GM19452 (cell line): ENCODE measurements at regions not wholly inside any gene's neighbourhood (a gene's known extent, or its start where the extent isn't known, plus 50 kb on each side); places are given as distances from the start of the nearest gene placed in this dataset.

Source experiments
- ATAC-seq: cut with Tn5 transposase; IDR thresholded peaks from one replicate; pipeline ENCODE4 v1.9.1; 2021; ENCODE audit not compliant: unreplicated experiment

DNA sequence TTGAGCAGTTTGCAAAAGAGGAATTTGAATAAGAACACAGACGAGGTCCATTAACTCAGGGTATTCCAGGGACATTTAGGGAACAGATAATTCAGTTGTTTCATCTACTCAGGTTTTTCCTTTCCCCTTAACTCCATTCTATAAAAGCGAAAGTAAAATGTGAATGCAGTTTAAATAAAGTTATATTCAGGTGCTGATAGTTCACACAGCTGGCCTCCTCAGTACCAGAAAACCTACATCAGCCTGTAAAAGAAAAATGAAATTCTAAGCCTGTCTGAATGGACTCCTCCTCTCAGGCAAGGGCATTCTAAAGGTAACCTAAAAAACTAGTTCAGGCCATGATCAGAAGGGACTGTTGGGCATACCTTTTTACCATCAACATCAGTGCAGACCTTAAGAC is 873.8 kb downstream of the SUCLG1 start:
- no peak for ATAC-seq

DNA sequence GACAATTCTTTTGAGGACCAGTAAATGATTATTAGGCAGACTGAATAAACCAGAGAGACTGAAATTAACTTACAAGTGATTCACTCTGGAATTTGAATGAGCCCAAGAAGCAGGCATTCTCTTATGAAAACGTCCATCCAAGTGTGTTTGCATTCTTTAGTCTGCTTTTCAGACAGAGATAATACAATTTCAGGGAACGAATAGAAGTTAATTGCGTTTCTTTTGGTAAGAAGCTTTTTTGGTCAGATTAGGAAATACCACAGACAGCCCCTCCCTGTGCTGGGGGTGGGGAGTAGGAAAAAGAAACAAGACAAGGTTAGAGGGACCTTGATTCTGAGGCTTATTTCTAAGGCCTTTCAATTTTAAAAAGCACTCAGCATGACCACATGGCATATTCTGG is 874.4 kb downstream of the SUCLG1 start:
- ATAC-seq = no peak

DNA sequence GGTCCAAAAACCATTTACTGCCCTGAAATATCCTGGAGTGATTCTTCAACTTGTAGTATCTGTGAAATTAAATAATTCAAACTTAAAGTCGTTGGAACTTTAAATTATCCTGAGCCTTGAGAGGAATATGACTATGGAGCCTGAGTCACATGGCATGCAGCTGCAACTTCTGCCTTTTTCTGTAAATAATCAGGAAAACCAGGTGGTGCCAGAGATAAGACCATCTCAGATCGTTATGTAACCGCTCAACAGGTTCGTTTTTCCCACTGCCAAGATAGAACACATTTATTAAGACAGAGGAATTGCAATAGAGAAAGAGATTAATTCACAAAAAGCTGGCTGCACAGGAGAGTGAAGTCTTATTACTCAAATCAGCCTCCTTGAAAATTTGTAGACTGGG is 876.5 kb downstream of the SUCLG1 start:
- ATAC-seq = no peak

DNA sequence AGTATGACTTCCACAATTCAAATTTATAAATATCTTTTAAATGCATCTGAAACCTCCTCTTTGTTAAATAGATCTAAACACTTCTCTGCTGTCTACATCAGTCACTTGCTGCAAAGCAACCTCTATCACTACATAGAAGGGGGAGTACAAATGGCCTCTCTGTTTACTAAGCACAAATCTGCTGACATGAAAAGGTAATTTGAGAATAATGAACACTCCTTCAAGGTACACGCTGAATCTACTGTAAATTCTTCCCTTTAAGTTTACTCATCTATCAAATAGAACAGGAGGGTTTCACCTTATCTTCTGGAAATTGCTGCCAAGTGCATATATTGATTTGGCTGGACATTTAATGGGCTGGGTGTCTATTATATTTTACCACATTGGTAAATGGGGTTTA is 879.6 kb downstream of the SUCLG1 start:
- ATAC-seq = no peak

DNA sequence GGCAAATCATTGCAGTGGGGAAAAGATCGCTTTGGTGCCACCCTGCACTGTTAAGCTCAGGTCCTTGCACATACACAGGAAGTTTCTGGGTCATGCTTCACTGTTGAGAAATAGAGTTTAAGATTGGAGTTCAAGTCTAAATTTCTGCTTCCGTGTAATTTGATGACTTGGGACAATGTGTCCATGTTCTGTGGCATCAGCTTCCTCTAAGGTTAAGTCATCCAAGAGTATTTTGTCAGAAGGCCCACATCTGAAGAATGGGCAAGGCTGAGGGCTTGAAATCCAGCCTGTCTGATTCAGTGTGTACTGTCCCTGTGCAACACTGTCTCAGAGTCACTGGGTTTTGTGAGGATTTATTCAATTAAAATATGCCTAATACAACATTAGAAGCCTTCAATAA is 880.7 kb downstream of the SUCLG1 start:
- no peak for ATAC-seq

DNA sequence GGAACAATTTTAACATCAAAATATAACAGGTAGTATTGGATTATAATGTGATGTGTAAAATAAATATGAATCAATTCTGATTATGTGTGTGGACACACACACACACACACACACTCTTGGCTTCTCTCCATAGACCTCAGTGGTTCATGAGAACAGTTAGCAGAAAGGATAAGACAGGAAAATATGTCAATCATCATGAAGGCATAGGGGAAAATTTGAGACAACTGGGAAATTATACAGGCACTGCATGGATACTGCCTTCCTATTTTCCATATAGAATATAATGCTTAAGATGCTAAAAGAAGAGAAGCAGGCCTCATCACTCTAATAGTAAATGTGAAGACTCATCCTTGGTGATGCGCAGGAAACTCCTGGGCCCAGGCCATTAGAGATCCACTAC is 884.5 kb downstream of the SUCLG1 start:
- no peak for ATAC-seq

DNA sequence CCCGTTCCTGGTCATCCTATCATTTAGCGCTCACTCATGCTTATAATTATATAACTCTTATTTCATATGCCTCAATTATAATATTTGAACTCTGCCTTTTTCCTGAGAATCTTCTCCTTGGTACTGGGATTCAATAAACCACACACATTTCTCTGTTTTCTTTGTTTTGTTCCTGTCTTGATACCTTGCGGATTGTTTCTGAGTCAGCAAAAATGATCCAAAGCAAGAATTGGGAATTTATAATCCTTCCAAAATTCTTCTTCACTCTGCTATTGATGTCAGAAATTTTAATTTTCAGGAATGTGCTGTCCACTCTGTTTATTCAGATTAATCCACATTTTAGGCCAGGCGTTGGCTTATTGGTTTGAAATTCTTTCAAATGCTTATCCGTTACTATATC is 886.0 kb downstream of the SUCLG1 start:
- no peak for ATAC-seq

DNA sequence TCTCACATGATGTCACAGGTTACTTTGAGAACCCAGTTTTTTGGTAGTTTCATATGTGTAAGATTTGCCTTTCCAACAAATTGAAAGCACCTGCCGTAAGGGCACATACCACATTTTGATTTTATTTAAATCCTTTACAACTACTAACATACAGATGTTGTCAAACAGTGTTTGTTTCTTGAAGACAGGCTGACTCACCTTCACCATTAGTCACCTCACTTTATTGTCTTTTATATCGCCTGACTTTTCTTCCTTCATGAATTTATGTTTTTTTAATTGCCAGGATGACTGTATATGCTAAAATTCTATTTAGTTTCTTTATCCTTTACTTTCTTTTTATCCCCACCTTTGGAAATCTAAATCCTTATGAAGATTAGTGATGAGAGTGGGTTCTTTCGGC is 886.7 kb downstream of the SUCLG1 start:
- no peak for ATAC-seq

DNA sequence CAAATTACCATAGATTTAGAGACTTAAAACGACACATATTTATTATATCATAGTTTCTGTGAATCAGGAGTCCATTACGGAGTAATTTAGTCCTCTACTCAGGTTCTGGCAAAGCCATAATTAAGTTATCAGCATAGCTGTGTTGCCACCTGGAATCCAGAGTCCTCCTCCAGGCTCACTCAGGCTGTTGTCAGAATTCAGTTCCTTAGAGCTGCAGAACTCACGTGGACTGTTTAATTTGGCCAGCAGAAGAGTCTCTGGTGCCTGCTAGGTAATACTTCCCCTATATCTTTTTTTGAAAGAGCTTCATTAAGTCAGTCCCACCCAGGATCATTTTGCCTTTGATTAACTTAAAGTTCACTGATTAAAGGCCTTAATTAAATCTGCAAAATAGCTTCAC is 891.5 kb downstream of the SUCLG1 start:
- ATAC-seq = no peak

DNA sequence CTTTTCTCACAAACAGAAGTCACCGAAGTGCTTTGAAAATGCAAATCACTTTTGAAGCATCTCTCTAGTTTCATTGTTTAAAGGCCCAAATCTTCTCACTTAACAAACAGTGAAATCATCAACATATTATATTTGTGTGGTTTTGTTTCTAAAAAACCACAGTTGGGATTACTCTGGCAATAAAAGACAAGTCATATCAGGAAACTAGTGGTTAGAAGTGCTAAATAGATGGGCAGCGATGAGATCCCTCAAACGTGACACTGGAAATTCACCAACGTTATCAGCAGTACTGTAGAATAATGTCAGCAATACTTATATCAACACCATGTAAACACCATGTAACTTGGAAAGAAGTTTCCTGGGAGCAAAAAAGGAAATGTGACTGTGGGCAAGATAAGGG is 893.5 kb downstream of the SUCLG1 start:
- no peak for ATAC-seq

DNA sequence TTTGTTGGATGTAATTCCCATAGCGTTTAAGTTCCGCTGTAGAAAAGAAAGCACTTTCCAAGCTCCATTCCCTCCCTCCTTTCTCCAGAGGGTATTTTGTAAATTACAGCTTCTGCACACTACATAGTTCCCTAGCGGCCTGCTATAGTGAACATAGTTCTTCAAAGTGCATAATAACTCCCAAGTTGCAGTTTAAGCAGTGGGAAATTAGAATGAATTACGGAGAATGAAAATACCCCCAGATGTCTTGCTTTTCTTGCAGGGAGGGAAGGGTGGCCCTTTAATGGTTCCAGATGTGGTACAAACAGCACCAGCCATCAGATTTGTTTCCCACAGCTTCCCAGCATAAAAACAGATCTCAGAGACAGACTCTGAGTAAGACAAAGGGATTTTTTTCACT is 893.9 kb downstream of the SUCLG1 start:
- no peak for ATAC-seq

DNA sequence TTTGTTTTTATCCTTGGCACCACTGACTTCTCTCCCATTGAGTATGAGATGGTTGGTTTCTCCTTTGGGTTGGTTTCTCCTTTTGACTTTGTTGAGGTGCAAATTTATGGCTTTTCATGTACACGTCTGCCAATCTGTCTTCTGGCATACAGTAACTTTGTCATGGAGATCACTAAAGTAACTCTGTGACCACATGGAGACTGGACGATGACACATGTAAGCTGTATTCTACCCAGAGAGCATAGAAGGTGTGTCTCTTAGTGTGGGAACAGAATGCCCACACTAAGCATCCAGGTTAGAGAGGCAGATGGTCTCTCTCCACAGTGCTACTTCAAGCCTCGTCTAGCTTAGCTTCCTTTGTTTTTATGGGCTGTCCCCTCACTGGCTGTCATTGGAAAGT is 897.5 kb downstream of the SUCLG1 start:
- ATAC-seq = no peak

DNA sequence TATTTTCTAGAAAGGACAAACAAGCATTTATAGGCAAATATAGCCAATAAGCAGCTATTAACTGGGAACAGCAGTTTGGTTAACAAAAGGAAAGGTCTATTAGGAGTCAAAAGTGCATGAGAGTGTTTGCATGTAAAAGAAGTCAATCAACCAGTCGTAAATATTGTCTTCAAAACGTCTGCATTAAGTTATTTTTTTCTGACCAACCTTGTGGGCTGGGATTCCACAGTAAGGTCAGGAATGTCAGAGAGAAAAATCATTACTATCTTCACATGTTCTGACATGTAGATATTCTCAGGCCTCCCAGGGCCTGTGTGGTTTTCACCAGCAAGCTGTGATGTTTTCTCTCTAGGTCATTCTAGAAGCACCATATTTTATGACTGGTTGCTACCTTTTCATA is 922.5 kb downstream of the SUCLG1 start:
- ATAC-seq = no peak

DNA sequence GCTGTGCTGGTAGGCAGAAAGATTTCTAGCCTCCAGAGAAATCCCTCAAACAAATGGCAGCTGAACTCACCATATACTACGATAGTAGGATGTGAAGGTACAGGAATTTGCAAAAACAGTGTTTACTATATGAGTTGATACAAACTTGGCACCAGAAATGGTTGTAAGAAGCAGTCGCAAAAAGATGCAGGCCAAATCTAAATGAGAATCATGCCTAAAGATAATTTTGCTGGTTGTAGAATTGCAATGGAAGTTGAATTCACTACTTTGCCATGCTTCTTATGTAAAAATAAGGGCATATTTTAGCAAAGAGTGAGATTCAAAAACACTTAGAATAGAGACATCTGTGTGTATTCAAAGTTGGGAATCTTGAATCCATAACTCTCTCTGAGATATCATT is 924.7 kb downstream of the SUCLG1 start:
- no peak for ATAC-seq

DNA sequence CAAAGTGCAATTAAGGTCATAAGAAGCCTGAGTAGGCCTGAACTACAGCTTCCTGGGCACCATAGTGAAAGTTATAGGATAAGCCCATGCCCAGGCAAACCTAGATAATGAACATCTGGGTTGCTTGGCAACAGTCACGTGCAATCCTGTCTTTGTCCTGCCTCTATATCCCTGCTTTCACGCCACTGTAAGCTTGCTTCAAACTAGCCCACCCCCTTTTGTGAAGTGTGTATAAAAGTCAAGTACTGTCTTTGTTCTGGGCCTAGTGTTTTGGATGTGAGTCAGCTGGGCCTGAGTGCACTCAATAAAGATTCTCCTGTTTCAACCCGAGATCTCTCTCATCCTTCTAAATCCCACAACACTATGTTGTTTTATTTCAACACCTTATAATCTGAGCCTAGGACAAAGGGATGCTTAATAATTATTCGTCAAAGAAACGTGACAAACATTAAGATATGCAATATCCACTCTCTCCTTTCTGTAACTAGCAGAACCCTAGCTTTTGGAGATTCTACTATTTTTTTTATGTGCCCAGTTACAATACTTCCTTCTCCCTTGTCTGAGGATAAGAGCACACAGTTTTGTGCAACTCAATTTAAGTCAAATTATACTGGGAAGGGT is 927.8 kb downstream of the SUCLG1 start:
- ATAC-seq = no peak

DNA sequence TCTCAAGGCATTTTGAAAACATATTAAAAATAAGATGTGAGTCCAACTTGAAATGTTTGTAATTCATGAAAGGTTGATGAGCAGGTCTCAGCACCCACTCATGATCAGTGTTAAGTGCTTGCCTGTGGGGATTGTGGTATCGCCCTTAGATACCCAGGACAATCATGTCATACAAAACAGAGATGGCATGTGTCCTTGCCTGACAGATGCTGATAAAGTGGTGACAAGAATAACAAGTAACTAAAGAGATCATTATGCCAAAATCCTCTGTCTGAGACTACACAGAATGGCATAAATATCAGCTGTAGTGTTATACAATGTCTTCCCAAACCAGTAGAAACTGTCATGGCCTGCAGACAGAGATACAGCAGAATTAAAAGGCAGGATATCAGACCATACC is 930.3 kb downstream of the SUCLG1 start:
- ATAC-seq = no peak

DNA sequence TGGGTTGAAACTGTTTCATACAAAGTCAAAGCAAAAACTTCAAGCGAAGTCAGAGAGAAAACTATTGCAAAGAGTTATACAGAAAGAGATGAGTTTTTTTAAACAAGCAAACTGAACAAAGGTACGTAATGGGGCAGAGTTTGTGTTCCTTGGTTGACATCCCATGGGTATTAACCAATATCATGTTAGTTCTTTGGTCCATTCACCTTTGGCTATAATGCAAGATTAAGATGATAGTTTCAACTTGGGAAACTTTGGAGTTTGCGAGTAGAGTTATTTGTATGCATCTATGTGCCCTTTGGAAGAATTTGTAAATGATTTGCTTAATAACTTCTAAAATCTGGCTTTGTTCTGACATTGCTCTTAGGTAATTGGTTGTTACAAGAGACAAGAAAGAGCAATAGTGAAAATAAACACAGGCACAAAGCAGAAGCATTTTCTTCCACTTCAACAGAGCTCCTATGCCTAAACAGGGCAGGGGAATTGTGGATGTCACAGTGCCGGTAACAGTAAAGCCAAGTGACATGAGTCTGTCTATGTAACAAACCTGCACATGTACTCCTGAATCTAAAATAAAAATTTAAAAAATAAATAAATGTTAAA is 936.1 kb downstream of the SUCLG1 start:
- ATAC-seq = no peak

DNA sequence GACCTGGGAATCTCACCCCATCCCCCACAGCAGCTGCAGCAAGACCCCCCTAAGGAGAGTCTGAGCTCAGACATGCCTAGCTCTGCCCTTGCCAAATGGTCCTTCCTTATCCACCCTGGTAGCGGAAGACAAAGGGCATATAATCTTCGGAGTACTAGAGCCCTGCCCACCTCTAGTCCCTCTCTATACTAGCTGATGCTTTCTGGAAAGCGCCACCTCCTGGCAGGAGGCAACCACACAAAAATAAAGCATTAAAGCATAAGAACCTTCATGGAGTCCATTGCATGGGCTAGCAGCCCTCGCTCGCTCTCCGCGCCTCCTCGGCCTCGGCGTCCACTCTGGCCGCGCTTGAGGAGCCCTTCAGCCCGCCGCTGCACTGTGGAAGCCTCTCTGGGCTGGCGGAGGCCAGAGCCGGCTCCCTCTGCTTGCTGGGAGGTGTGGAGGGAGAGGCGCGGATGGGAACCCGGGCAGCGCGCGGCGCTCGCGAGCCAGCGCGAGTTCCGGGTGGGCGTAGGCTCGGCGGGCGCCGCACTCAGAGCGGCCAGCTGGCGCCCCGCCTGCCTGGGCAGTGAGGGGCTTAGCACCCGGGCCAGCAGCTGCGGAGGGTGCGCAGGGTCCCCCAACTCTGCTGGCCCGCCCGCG is 941.2 kb downstream of the SUCLG1 start:
- ATAC-seq = no peak

DNA sequence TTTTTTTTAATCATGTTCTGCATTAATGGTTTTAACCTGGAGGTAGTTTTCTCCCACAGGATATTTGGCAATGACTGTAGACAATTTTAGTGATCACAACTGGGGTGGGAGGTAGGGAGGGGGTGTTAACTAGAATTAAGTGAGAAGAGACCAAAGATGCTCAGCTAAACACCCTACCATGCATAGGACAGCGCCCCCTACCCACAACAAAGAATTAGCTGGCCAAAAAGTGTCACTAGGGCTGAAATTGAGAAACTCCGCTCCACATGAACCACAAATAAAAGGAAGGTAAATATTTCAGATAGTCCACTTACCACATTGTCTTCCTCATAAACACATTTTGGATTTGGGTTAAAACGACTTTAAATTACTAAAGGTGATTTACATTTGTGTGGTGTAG is 942.6 kb downstream of the SUCLG1 start:
- ATAC-seq = no peak

DNA sequence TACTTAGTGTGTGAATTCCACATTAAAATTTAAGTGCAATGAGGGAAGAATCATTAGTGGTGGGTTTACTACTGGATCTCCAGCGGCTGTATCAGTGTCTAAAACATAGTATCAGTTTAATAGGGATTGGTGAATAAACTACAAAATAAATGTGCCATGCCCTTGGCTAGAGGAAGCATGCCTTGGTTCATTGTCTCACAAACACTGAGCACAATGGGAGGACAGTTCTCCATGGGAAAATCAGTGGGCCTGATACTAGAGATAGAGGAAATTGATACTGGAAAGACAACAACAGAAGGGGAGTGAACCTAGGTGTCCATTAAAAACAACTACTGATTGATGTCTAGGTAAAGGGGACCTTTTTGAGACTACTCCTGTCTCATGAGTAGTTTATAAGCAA is 971.6 kb downstream of the SUCLG1 start:
- ATAC-seq = no peak

DNA sequence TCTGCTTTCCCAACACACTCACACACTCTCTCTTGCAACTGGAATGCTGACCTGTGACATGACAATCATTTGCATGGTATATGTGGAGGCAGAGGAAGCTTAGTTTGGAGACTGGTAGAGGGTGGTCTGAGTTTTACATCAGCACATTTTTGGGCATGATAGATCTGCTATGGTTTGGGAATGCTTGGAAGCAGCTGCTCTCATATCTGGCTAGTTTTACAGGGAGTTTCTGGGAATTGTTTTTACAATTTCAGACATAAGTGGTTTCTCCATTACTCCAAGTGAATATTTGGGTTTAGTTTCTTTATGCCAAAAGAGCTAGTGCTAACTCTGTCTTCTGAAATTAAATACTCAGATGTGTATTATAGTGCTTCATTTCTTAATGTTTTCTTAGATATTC is 977.6 kb downstream of the SUCLG1 start:
- no peak for ATAC-seq

DNA sequence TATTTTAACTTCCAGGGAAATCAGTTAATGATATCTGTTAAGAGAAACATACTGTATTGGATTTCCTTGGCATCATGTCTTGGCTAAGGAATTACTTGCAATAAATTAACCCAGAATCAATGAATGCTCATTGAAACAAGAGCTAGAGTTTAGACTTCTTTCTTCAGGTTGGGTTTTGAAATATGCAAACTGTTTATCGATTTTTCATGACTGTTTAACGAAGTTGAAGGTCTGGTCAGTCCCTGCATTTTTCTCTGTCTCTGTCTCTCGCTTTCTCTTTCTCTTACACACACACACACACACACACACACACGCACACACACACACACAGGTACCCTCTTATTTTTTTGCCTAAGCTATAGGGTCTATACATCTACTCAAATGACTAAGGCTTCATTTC is 981.0 kb downstream of the SUCLG1 start:
- ATAC-seq = no peak

DNA sequence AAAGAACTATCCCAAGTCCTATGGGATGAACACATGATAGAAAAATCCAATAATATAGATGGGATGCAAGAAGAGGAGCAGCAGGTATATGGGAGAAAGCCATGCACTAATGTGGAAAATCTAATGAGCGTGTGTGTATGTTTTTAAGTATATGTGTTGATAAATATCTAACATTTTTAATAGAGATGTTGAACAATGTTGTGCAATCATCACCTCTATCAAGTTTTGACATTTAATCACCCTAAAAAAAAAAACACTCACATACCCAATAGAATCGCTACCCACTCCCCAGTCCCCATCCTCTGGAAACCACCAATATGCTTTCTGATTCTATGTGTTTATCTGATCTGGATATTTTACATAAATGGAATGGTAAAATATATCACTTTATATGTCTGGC is 983.7 kb downstream of the SUCLG1 start:
- no peak for ATAC-seq
